GM06990 (cell line): ENCODE measurements at regions not wholly inside any gene's neighbourhood (a gene's known extent, or its start where the extent isn't known, plus 50 kb on each side); places are given as distances from the start of the nearest gene placed in this dataset.

Source experiments
- DNase-seq: peaks from one replicate; pipeline ENCODE4 v3.0.0-alpha.2; 2011; ENCODE audit not compliant: insufficient read length; ENCODE audit errors: extremely low read depth
- H3K27me3 ChIP-seq: replicated peaks from 2 replicates; pipeline ENCODE4 v1.6.0; 2011; ENCODE audit warnings: low read length; ENCODE audit not compliant: control insufficient read depth, insufficient read depth
- H3K36me3 ChIP-seq: 2 replicates; pipeline ENCODE4 v1.5.1; 2011; ENCODE audit warnings: low read length; ENCODE audit not compliant: control insufficient read depth, insufficient read depth
- H3K4me3 ChIP-seq: replicated peaks from 2 replicates; pipeline ENCODE4 v1.5.1; 2011; ENCODE audit warnings: low read depth, mild to moderate bottlenecking, control low read depth, low read length
- CTCF ChIP-seq: IDR thresholded peaks from 2 replicates; pipeline ENCODE4 v1.5.1; 2011; ENCODE audit warnings: low read length, control low read depth, mild to moderate bottlenecking, inconsistent platforms; ENCODE audit not compliant: insufficient read depth, poor library complexity, severe bottlenecking

- TF ChIP-seq CTCF: no peak
- DNase-seq: no peak
- no peak overlapping the region for H3K4me3 ChIP-seq
- H3K36me3 ChIP-seq: no peaks in the 10 kb centered on the region
- H3K27me3 ChIP-seq: no peaks in the 10 kb centered on the region
These were observed 484.1 kb upstream of the NFIA start for GRCh38 chr1:60598041-60598910.

- TF ChIP-seq CTCF: no peak
- DNase-seq: no peak
- Histone ChIP-seq H3K36me3 (no peaks in the 10 kb centered on the region), H3K4me3 (no peak overlapping the region), H3K27me3 (no peaks in the 10 kb centered on the region)
These were observed 485.3 kb upstream of the NFIA start for GRCh38 chr1:60596791-60597750.

GRCh38 chr1:60591583-60591982, 490.8 kb upstream of the NFIA start:
- Histone ChIP-seq H3K36me3 (no peaks in the 10 kb centered on the region), H3K27me3 (no peaks in the 10 kb centered on the region), H3K4me3 (no peak overlapping the region)
- no peak for TF ChIP-seq CTCF
- DNase-seq: no peak

GRCh38 chr1:60589916-60590315, 492.4 kb upstream of the NFIA start:
- no peak overlapping the region for H3K4me3 ChIP-seq
- H3K36me3 ChIP-seq: no peaks in the 10 kb centered on the region
- no peak for DNase-seq
- no peak for TF ChIP-seq CTCF
- H3K27me3 ChIP-seq: no peaks in the 10 kb centered on the region

GRCh38 chr1:60589046-60589748, 493.2 kb upstream of the NFIA start:
- Histone ChIP-seq H3K4me3 (no peak overlapping the region), H3K36me3 (no peaks in the 10 kb centered on the region), H3K27me3 (no peaks in the 10 kb centered on the region)
- TF ChIP-seq CTCF: no peak
- no peak for DNase-seq
